SIG-M5 treated with dmso at 0.1 percent for 504 hours (cell line): ENCODE measurements at regions not wholly inside any gene's neighbourhood (a gene's known extent, or its start where the extent isn't known, plus 50 kb on each side); places are given as distances from the start of the nearest gene placed in this dataset.

ENCODE experiments used
- DNase-seq: peaks from one replicate; lab custom pipeline; 2025; ENCODE audit not compliant: unreplicated experiment; lab: John Stamatoyannopoulos, UW

DNA sequence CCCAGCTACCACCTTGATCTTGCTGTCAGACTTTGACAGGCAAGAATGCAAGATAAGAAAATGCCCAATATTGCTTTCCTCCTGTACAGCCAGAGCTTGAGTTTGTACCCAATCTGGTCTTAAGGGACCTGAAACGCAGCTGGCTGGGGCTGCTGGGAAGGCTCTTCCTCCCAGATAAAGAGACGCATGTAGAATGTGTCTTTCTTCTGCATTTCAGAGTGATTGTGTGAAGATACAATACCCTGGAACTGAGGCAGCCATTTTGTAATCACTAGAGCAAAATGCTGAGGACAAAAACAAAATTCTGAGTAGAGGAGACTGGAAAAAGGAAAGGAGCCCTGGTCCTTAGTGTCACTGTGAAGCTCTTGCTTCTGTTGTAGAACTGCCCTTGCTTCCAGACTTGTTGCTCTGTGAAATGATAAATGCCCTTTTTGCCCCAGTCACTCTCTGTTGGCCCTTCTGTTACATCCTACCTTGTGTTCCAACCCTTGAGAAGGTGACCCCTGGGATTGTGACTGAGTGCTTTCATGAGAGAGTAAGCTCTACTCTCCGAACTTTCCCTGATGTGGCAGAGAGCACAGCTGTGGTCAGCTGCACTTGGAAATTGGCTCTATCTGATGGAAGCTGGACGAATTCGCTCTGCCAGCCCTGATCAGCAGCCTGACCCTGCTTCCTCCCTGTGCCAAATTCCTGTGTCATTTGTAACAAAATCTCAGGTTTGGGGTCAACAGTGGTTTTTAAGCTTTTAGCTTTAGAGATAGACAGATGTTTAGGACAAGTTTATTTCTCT lies 137.4 kb upstream of the RBMS1 start:
- DNase-seq: no peak

DNA sequence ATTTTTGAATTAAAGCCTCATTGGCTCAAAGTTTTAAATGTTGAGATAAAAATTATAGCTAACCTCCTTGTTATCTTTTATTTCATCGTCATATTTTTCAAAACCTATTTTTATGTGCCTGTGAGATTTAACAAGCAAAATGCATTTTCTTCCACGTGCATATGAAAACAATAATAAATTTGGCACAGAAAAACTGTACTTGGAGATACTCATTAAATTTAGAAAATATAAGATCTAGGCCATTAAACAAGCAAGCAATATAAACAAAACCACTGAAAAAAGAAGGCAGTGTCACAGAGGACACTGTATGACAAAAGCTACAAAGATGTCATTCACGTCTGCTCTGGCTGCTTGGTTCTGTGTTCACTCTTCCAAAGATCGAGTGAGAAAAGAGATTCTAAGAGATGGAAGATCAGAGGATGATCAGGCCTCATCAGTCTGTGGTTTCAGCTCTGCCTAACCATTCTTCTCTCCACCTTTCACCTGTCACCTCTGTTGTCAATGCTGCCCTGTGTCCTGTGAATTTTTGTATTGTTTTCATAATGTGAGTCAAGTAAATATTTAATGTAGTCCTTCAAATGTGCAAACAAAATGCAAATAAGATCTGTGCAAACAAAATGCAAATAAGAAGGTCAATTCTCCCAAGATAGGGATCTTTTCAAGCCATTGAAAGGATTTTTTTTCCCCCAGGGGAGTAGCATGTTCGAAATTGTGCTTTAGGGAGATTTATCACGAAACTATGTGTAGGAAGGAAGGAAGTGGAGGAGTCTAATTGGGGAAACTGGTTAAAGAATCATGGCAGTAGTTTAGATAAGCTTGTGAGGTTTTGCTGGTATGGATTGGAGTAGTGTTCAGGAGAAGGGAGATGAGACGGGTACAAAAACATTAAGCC lies 138.7 kb upstream of the RBMS1 start:
- DNase-seq: no peak

- DNase-seq: no peak
These were observed 140.8 kb upstream of the RBMS1 start for GRCh38 chr2:160634436-160634835.

DNA sequence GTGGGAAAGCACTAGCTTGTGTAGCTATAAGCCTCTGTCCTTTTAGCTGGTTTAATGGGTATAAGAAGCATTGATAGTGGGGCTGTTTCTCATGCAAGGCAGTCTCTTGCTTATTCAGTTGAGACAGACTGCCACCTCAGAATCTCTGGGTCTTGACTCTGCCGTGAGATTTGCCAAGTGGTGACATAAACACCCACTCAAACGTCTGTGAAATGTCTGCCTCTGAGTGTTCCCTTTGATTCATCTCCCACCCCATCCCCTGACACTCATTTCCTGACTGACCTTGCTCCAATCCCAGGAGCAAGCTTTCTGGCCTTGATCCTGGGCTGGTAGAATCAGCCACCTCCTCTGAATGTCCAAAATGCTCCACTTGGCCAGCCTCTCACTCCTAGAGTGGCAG lies 141.9 kb upstream of the RBMS1 start:
- no peak for DNase-seq

GRCh38 chr2:160639472-160639871 lies 145.9 kb upstream of the RBMS1 start:
- no peak for DNase-seq

DNA sequence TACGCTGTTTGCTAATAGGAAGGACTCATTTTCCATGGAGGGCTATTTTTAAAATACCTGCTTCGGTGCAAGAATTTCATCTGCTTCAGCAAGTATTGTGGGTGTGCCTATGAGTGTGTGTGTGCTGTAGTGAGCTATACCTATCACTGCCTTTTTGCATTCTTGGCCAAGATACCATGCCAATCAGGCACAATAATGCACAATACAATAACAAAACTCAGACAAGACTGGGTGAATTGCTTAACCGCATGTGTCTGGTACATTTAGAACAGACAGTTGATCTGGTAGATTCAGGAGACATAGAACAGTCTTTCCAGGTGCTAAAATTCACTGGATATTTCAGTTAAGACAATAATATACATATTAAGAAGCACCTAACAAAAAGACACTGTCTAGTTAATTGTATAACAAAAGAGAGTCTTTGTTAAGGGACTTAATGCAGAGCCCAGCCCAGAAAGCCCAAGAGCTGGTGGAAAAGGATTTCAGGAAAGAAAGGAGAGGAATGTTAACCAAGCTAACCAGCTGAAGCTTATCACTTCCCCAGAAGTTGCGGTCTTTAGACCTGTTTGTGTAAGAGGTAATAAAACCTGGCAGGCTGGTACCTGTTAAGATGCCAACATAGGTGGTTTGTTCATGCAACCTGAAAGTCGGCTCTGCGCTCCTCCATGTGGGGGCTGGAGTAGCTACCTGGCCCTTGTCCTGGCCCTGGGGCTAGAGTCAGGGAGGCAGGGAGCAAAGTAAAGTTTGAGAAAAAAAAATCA lies 153.3 kb upstream of the RBMS1 start:
- no peak for DNase-seq

DNA sequence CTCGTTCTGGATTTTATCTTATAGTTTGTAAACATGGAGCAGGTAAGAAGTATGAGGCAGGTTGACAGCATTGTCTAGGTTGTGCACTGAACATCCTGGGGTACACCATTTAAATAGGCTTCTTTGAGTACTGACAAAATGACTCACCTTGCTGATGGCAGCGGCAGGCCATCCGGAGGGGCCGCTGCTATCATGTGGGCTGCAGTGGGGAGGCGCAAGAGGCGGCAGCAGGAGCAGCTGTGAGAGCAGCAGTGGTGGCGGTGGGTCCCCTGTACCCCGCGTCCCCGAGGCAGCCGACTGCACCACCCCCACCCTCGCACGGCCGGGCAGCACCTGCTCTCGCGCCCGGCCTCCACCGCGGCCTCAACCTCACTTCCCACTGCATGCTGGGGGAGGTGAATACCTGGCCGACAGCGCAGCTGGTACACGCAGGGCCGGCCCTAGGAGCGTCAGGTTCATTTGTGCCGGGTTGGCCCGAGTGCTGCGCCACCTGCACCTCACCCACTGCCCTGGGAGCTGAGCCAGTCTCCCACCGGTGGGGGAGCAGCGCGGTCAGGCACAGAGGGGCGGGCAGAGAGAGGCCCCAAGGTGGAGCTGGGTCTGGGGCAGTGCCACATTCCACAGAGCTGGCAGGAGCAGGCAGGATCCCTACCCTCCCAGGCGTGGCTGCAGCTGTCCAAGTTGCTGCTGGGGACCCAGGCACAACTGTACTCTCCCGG lies 154.5 kb upstream of the RBMS1 start:
- DNase-seq: no peak

DNA sequence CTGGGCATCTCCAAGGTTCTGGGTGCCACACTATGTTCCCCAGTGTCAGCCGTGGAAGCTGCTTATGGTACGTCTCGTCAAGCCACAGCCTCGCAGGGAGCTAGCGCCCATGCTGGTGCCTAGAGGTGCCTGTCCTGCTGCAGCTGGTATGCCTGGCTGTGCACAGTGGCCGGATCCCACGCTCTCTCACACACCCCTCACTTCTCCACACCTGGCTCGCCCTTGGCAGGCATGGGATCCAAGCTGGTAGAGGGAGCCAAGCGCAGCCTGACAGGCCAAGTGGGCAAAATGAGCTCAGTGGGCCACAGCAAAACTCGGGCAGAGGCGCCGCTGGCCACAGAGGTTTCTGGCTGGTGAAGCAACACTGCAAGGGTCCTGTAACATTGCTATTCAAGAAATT lies 156.1 kb upstream of the RBMS1 start:
- DNase-seq: no peak

DNA sequence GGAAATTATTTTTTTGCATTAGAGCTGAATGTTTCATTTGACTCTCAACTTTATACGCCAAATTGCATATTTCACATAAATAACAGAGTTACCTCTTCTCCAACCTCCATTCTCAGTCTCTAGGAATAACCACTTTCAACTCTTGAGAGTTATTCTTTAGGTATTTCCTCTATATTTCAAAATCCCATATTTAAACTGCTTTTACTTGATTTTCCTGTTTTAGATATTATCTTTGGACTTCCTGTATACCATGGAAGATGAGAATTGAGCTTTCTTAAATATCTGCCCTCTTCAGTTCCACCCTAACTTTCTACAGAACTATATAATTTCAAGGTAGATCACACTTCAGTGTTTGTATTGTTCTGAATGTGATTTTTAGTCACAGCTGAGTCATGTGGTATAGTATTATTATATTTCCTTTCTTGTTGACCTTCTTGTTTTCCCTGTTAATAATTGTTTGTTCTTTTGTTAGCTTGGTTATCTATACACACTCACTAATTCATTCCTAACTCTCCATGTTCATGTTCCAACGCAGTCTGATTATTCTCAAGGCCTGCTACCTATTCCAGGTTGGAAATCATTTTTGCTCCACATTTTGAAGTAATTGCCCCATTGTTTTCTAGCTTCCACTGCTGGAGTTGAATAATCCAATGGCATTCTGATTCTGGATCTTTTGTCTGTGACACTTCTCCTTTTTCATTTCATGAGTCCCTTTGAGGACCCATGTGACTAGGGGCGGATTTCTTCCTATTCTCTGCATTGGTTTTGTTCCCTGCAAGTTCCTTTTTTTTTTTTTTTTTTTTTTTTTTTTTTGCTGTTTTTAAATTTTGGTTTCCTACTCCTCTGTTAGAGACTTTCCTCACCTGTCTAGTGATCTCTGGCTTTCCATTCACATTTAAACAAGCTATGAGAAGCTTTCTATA lies 156.8 kb upstream of the RBMS1 start:
- DNase-seq: peak; percentile 85

GRCh38 chr2:160651416-160652200 lies 158.0 kb upstream of the RBMS1 start:
- DNase-seq: no peak

GRCh38 chr2:160652236-160652635 lies 158.6 kb upstream of the RBMS1 start:
- peak; percentile 84 for DNase-seq

DNA sequence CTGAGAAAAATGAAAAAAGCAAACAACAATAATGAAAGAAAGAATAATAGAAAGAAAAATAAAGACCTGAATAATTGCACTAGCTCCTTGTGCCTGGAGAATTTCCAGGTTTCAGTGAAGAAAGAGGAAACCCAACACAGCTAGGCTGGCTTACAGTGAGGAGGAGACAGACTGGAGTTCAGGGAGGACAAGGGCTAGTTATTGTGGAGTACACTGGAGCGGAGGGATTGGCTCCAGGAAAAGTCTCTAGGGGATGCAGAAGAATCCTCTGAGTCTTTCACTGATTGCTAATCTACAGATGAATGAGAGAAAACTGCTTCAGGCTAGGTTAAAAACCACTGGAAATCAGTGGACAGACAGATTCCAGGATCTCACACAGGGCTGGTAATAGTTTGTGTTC lies 163.6 kb upstream of the RBMS1 start:
- DNase-seq: no peak

DNA sequence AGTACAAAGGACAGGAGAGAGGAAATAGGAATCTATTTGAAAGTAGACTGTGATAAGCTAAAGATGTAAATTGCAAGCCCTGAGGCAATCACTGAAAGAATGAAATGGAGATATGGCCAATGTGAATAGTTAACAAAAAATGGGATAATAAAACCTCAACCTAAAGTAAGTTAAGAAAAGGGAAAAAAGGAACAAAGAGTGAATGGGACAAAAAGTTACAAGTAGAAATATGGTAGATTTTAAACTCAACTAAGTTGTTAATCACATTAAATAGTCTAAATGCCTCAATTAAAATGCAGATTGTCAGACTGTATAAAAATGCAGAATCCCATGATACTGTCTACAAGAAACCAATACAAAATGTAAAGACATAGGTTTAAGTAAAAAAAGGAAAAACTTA lies 165.2 kb upstream of the RBMS1 start:
- no peak for DNase-seq

DNA sequence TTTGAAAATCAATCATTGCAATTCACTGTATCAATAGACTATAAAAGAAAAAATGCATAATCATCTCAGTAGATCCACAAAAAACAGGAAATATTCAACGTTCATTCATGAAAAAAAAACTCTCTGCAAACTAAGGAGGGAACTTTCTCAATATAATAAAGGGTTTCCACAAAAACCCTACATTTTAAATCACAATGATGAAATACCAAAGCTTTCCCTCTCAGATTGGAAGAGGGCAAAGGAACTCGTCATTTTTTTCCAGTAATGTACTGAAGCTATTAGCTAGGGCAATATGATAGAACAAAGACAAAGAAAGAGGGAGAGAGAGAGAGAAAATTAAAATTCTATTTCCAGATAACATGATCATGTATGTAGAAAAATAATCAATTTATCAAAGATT lies 167.1 kb upstream of the RBMS1 start:
- no peak for DNase-seq

DNA sequence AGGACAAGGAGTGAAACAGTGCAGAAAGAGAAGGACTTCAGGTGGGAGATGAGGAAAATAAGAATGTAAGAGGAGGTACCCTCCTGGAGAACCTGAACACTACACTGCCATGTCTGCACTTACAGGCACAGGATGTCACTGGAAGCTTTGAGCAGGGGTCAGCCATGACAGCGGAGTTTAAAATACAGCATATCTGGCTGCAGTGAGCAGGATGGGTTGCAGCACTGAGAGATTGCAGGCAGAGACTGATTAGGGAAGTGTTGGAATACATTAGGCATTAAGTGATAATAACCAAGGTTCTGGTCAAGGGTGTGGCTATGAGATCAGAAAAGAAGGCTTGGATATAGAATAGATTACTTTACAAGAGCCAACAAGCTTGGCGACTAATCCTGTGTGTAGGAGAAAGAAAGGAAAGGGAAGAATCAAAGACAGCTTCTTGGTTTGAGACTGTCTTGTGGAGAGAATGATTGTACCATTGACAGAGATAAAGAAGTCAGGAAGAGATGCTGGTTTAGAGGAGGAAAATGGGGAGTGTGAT lies 171.1 kb upstream of the RBMS1 start:
- DNase-seq: no peak

- DNase-seq: peak; percentile 71
These were observed 172.8 kb upstream of the RBMS1 start for GRCh38 chr2:160666154-160667060.

DNA sequence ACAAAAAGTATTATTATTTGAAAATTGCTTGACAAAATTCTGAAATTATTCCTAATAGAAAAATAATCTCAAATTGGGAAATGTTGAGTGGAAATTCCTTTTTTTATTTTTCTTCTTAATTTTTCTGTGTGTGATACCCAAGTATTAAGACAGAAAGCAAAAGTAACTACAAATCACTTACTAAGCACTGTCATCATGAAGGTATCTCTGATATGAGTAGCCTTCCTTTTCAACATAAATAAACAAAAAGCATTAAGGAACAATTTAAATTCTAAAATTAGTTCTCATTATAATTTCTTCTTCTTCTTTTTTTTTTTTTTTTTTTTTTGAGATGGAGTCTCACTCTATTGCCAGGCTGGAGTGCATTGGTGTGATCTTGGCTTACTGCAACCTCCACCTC lies 174.2 kb upstream of the RBMS1 start:
- DNase-seq: no peak

DNA sequence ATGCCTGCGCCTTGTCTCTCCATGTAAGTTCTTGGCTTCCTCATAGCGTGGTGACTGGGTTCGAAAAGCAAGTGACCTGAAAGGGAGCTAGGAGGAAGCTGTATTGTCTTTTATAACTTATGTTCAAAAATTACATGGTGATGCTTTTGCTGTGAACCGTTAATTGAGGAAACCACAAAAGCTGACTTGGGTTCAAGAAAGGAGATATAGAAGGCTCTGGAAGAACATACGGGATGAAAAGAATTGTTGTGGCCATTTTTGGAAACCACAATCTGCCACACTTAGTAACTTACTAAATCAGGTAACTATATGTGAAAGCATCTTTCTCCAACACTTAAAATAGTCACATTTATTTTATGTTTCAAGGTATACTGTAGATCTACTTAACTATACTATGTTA lies 177.0 kb upstream of the RBMS1 start:
- no peak for DNase-seq
